ENCODE measurements at regions not wholly inside any gene's neighbourhood (a gene's known extent, or its start where the extent isn't known, plus 50 kb on each side); places are given as distances from the start of the nearest gene placed in this dataset.

GRCh38 chr9:96133321-96134021 is 168.5 kb downstream of the HSD17B3 start:
- no peaks in the 10 kb centered on the region for H3K27me3 ChIP-seq (ENCODE audit: control insufficient read depth in 3 of 3, insufficient read depth in 3 of 3, low read length in 3 of 3)
- 77 to 95% (median 84%) methylated on average over 6 of the region's 6 CpGs for WGBS, 3 donors
- peaks cover 0 to 5% of the 10 kb centered on the region in 2 donors for H3K9me3 ChIP-seq (ENCODE audit: control insufficient read depth in 2 of 2, insufficient read depth in 1 of 2, low read depth in 1 of 2, low read length in 1 of 2)
- H3K27ac ChIP-seq (ENCODE audit: low read depth in 1 of 3, low read length in 2 of 3) = peak overlapping the region in 1 of 3 donors; percentile 5
- no peaks in the 10 kb centered on the region for H3K36me3 ChIP-seq (ENCODE audit: control insufficient read depth in 3 of 3, insufficient read depth in 2 of 3, low read depth in 1 of 3, low read length in 3 of 3)
- H3K4me1 ChIP-seq (ENCODE audit: control insufficient read depth in 3 of 3, insufficient read depth in 2 of 3, low read depth in 1 of 3, low read length in 2 of 3) = peaks cover 0 to 23% (median 3%) of the 10 kb centered on the region in 3 donors
- no peak for FAIRE-seq
- no peak for DNase-seq
- no peak overlapping the region for H3K4me3 ChIP-seq (ENCODE audit: low read depth in 1 of 3, low read length in 3 of 3)

- Histone ChIP-seq H3K36me3 (ENCODE audit: control insufficient read depth in 3 of 3, insufficient read depth in 2 of 3, low read depth in 1 of 3, low read length in 3 of 3) (no peaks in the 10 kb centered on the region), H3K4me1 (ENCODE audit: control insufficient read depth in 3 of 3, insufficient read depth in 2 of 3, low read depth in 1 of 3, low read length in 2 of 3) (peaks cover 0 to 15% (median 0%) of the 10 kb centered on the region in 3 donors), H3K9me3 (ENCODE audit: control insufficient read depth in 2 of 2, insufficient read depth in 1 of 2, low read depth in 1 of 2, low read length in 1 of 2) (no peaks in the 10 kb centered on the region), H3K4me3 (ENCODE audit: low read depth in 1 of 3, low read length in 3 of 3) (no peak overlapping the region), H3K27ac (ENCODE audit: low read depth in 1 of 3, low read length in 2 of 3) (no peak overlapping the region), H3K27me3 (ENCODE audit: control insufficient read depth in 3 of 3, insufficient read depth in 3 of 3, low read length in 3 of 3) (no peaks in the 10 kb centered on the region)
- FAIRE-seq (no peak), DNase-seq (no peak)
- 86 to 90% (median 87%) methylated on average over 4 of the region's 4 CpGs for WGBS, 3 donors
Measured at GRCh38 chr9:96131825-96132224, 170.2 kb downstream of the HSD17B3 start.

- Histone ChIP-seq H3K9me3 (ENCODE audit: control insufficient read depth in 2 of 2, insufficient read depth in 1 of 2, low read depth in 1 of 2, low read length in 1 of 2) (no peaks in the 10 kb centered on the region), H3K4me3 (ENCODE audit: low read depth in 1 of 3, low read length in 3 of 3) (no peak overlapping the region), H3K27ac (ENCODE audit: low read depth in 1 of 3, low read length in 2 of 3) (no peak overlapping the region), H3K36me3 (ENCODE audit: control insufficient read depth in 3 of 3, insufficient read depth in 2 of 3, low read depth in 1 of 3, low read length in 3 of 3) (no peaks in the 10 kb centered on the region), H3K27me3 (ENCODE audit: control insufficient read depth in 3 of 3, insufficient read depth in 3 of 3, low read length in 3 of 3) (no peaks in the 10 kb centered on the region), H3K4me1 (ENCODE audit: control insufficient read depth in 3 of 3, insufficient read depth in 2 of 3, low read depth in 1 of 3, low read length in 2 of 3) (peaks cover 0 to 19% (median 0%) of the 10 kb centered on the region in 3 donors)
- no peak for DNase-seq
- FAIRE-seq = no peak
- 96 to 97% (median 96%) methylated on average over 3 of the region's 3 CpGs for WGBS, 3 donors
Measured at GRCh38 chr9:96130970-96131369, 171.0 kb downstream of the HSD17B3 start.

GRCh38 chr9:96129747-96130146 is 172.2 kb downstream of the HSD17B3 start:
- FAIRE-seq (no peak), DNase-seq (peak; percentile 35 to 56)
- WGBS, 3 donors = 20 to 51% (median 40%) methylated on average over 6 of the region's 6 CpGs
- no peaks in the 10 kb centered on the region for H3K9me3 ChIP-seq (ENCODE audit: control insufficient read depth in 2 of 2, insufficient read depth in 1 of 2, low read depth in 1 of 2, low read length in 1 of 2)
- no peak overlapping the region for H3K4me3 ChIP-seq (ENCODE audit: low read depth in 1 of 3, low read length in 3 of 3)
- H3K36me3 ChIP-seq (ENCODE audit: control insufficient read depth in 3 of 3, insufficient read depth in 2 of 3, low read depth in 1 of 3, low read length in 3 of 3) = no peaks in the 10 kb centered on the region
- no peaks in the 10 kb centered on the region for H3K27me3 ChIP-seq (ENCODE audit: control insufficient read depth in 3 of 3, insufficient read depth in 3 of 3, low read length in 3 of 3)
- H3K27ac ChIP-seq (ENCODE audit: low read depth in 1 of 3, low read length in 2 of 3) = no peak overlapping the region
- peaks cover 0 to 20% (median 0%) of the 10 kb centered on the region in 3 donors for H3K4me1 ChIP-seq (ENCODE audit: control insufficient read depth in 3 of 3, insufficient read depth in 2 of 3, low read depth in 1 of 3, low read length in 2 of 3)

- FAIRE-seq = no peak
- 72 to 90% (median 80%) methylated on average over 2 of the region's 2 CpGs for WGBS, 3 donors
- H3K4me3 ChIP-seq (ENCODE audit: low read depth in 1 of 3, low read length in 3 of 3) = no peak overlapping the region
Measured at GRCh38 chr9:96128880-96129279, 173.1 kb downstream of the HSD17B3 start.

GRCh38 chr9:96126321-96126881 is 175.6 kb downstream of the HSD17B3 start:
- FAIRE-seq (no peak), DNase-seq (peak in 1 of 2 donors; percentile 43)
- H3K4me1 ChIP-seq (ENCODE audit: control insufficient read depth in 3 of 3, insufficient read depth in 2 of 3, low read depth in 1 of 3, low read length in 2 of 3) = peaks cover 0 to 20% (median 0%) of the 10 kb centered on the region in 3 donors
- no peaks in the 10 kb centered on the region for H3K9me3 ChIP-seq (ENCODE audit: control insufficient read depth in 2 of 2, insufficient read depth in 1 of 2, low read depth in 1 of 2, low read length in 1 of 2)
- H3K4me3 ChIP-seq (ENCODE audit: low read depth in 1 of 3, low read length in 3 of 3) = no peak overlapping the region
- H3K27ac ChIP-seq (ENCODE audit: low read depth in 1 of 3, low read length in 2 of 3) = peak overlapping the region in 2 of 3 donors; percentile 67 to 73
- 66 to 86% (median 84%) methylated on average over 21 of the region's 21 CpGs for WGBS, 3 donors
- no peaks in the 10 kb centered on the region for H3K36me3 ChIP-seq (ENCODE audit: control insufficient read depth in 3 of 3, insufficient read depth in 2 of 3, low read depth in 1 of 3, low read length in 3 of 3)
- no peaks in the 10 kb centered on the region for H3K27me3 ChIP-seq (ENCODE audit: control insufficient read depth in 3 of 3, insufficient read depth in 3 of 3, low read length in 3 of 3)

More at GRCh38 chr9:96128880-96129279, 173.1 kb downstream of the HSD17B3 start:
- H3K27me3 ChIP-seq (ENCODE audit: control insufficient read depth in 3 of 3, insufficient read depth in 3 of 3, low read length in 3 of 3) = no peaks in the 10 kb centered on the region
- no peaks in the 10 kb centered on the region for H3K9me3 ChIP-seq (ENCODE audit: control insufficient read depth in 2 of 2, insufficient read depth in 1 of 2, low read depth in 1 of 2, low read length in 1 of 2)
- no peak overlapping the region for H3K27ac ChIP-seq (ENCODE audit: low read depth in 1 of 3, low read length in 2 of 3)
- H3K36me3 ChIP-seq (ENCODE audit: control insufficient read depth in 3 of 3, insufficient read depth in 2 of 3, low read depth in 1 of 3, low read length in 3 of 3) = no peaks in the 10 kb centered on the region
- H3K4me1 ChIP-seq (ENCODE audit: control insufficient read depth in 3 of 3, insufficient read depth in 2 of 3, low read depth in 1 of 3, low read length in 2 of 3) = peaks cover 0 to 20% (median 0%) of the 10 kb centered on the region in 3 donors
- DNase-seq = no peak

- FAIRE-seq = no peak
- Histone ChIP-seq H3K4me1 (ENCODE audit: control insufficient read depth in 3 of 3, insufficient read depth in 2 of 3, low read depth in 1 of 3, low read length in 2 of 3) (peaks cover 0 to 20% (median 0%) of the 10 kb centered on the region in 3 donors), H3K9me3 (ENCODE audit: control insufficient read depth in 2 of 2, insufficient read depth in 1 of 2, low read depth in 1 of 2, low read length in 1 of 2) (no peaks in the 10 kb centered on the region), H3K27me3 (ENCODE audit: control insufficient read depth in 3 of 3, insufficient read depth in 3 of 3, low read length in 3 of 3) (no peaks in the 10 kb centered on the region), H3K27ac (ENCODE audit: low read depth in 1 of 3, low read length in 2 of 3) (peak overlapping the region in 2 of 3 donors; percentile 63 to 73), H3K36me3 (ENCODE audit: control insufficient read depth in 3 of 3, insufficient read depth in 2 of 3, low read depth in 1 of 3, low read length in 3 of 3) (no peaks in the 10 kb centered on the region), H3K4me3 (ENCODE audit: low read depth in 1 of 3, low read length in 3 of 3) (no peak overlapping the region)
- no peak for DNase-seq
- WGBS, 3 donors = 80 to 94% (median 86%) methylated on average over 3 of the region's 3 CpGs
Measured at GRCh38 chr9:96125624-96126023, 176.4 kb downstream of the HSD17B3 start.

GRCh38 chr9:96122751-96123150 is 179.2 kb downstream of the HSD17B3 start:
- peak in 1 of 2 donors; percentile 12 for DNase-seq
- Histone ChIP-seq H3K27ac (ENCODE audit: low read depth in 1 of 3, low read length in 2 of 3) (peak overlapping the region in 1 of 3 donors; percentile 47), H3K9me3 (ENCODE audit: control insufficient read depth in 2 of 2, insufficient read depth in 1 of 2, low read depth in 1 of 2, low read length in 1 of 2) (peaks cover 0 to 8% of the 10 kb centered on the region in 2 donors), H3K4me3 (ENCODE audit: low read depth in 1 of 3, low read length in 3 of 3) (no peak overlapping the region), H3K4me1 (ENCODE audit: control insufficient read depth in 3 of 3, insufficient read depth in 2 of 3, low read depth in 1 of 3, low read length in 2 of 3) (peaks cover 0 to 10% (median 0%) of the 10 kb centered on the region in 3 donors), H3K36me3 (ENCODE audit: control insufficient read depth in 3 of 3, insufficient read depth in 2 of 3, low read depth in 1 of 3, low read length in 3 of 3) (no peaks in the 10 kb centered on the region), H3K27me3 (ENCODE audit: control insufficient read depth in 3 of 3, insufficient read depth in 3 of 3, low read length in 3 of 3) (no peaks in the 10 kb centered on the region)
- no peak for FAIRE-seq
- WGBS, 3 donors = 81 to 89% (median 83%) methylated on average over 3 of the region's 3 CpGs

Data from small intestine (tissue), 7 donors.